Breast epithelium (tissue), 4 donors: ENCODE measurements at regions not wholly inside any gene's neighbourhood (a gene's known extent, or its start where the extent isn't known, plus 50 kb on each side); places are given as distances from the start of the nearest gene placed in this dataset.

ENCODE experiments used
- DNase-seq, 2 donors: peaks; one replicate each; pipeline ENCODE4 v3.0.0-alpha.2; 2019; ENCODE audit warnings: low spot score in 2 of 2
- H3K27ac ChIP-seq, 2 donors: fragments of 200-600 bp; sonication (generic) in 1 of 2; one replicate each; pipeline ENCODE4 v1.5.1; 2016 to 2019; ENCODE audit warnings: mild to moderate bottlenecking in 1 of 2
- H3K27me3 ChIP-seq, 2 donors: fragments of 200-600 bp; sonication (generic) in 1 of 2; one replicate each; pipeline versions ENCODE4 v1.5.1 to v1.6.0; 2017 to 2019; ENCODE audit warnings: control low read depth in 1 of 2, mild to moderate bottlenecking in 1 of 2
- H3K36me3 ChIP-seq: fragments of 200-600 bp; one replicate; pipeline ENCODE4 v1.5.1; 2019
- H3K4me1 ChIP-seq, 2 donors: fragments of 200-600 bp; sonication (generic); one replicate each; pipeline ENCODE4 v1.5.1; 2016 to 2019; ENCODE audit warnings: control low read depth in 1 of 2
- H3K4me3 ChIP-seq, 3 donors: fragments of 200-600 bp; sonication (generic); 1 replicate in 2 of 3; 2 replicates in 1 of 3; pipeline ENCODE4 v1.5.1; 2016 to 2019; ENCODE audit warnings: mild to moderate bottlenecking in 3 of 3, moderate library complexity in 2 of 3
- H3K9me3 ChIP-seq, 2 donors: fragments of 200-600 bp; sonication (generic) in 1 of 2; one replicate each; pipeline ENCODE4 v1.5.1; 2016 to 2019; ENCODE audit warnings: control low read depth in 1 of 2
- CTCF ChIP-seq, 3 donors: fragments of 450-650 bp; IDR thresholded peaks; one replicate each; pipeline ENCODE4 v1.5.1; 2016 to 2017; ENCODE audit warnings: antibody characterized with exemption in 3 of 3, mild to moderate bottlenecking in 3 of 3, moderate library complexity in 3 of 3
- POLR2A ChIP-seq: fragments of 450-650 bp; IDR thresholded peaks from one replicate; pipeline ENCODE4 v1.6.1; 2016; ENCODE audit warnings: antibody characterized with exemption, mild to moderate bottlenecking, moderate library complexity
- POLR2AphosphoS5 ChIP-seq, 3 donors: sonication (generic); formaldehyde crosslinking; IDR thresholded peaks; one replicate each; pipeline ENCODE4 v1.6.1; 2017; ENCODE audit warnings: antibody characterized with exemption in 3 of 3
- intact Hi-C: fragments of 100-400 bp; cut with DNase I; formaldehyde crosslinking; loops from one replicate; pipeline ENCODE4 v1.15.1; 2023; ENCODE audit warnings: low total_unique reads

- Histone ChIP-seq H3K27ac (no peak overlapping the region), H3K9me3 (peaks cover 0 to 4% of the 10 kb centered on the region in 2 donors)
These were observed 374.9 kb downstream of the CDH9 start for GRCh38 chr5:26663500-26663899.

DNA sequence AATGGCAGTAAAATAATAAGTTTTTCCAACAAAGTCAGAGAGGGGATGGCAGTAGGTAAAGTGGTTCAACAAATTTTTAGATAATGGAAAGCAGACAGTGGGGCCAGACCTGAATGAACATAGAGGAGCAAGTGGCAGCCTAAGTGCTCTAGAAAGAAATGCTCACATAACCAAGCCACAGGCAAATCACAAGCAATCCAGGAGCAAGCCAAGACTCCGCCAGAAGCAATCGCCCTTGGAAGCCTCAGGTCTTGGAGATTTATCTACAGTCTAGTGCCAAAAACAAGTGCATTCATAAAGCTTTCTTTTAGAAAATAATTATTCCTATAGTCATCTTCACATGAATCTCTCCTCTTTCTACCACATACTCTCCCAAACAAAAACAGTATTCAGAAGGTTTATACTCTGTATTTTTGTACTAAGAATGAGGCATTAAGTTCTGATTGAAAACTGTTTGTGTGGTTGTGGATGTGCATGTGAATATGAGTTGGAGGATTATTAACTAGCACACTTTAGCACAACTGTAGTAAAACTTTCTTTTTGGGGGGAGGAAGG, 375.5 kb downstream of the CDH9 start:
- H3K4me1 ChIP-seq = no peaks in the 10 kb centered on the region
- H3K27ac ChIP-seq = no peak overlapping the region
- H3K4me3 ChIP-seq = no peak overlapping the region
- no peak for DNase-seq
- no peaks in the 10 kb centered on the region for H3K36me3 ChIP-seq
- no peaks in the 10 kb centered on the region for H3K27me3 ChIP-seq
- intact Hi-C loops = no loop called here
- TF ChIP-seq POLR2A (no peak), POLR2AphosphoS5 (IDR thresholded peaks at IDR 0.05) (no peak), CTCF (IDR thresholded peaks at IDR 0.05) (no peak)
- peaks cover 0 to 7% of the 10 kb centered on the region in 2 donors for H3K9me3 ChIP-seq

More at GRCh38 chr5:26663500-26663899, 374.9 kb downstream of the CDH9 start:
- DNase-seq = no peak
- H3K36me3 ChIP-seq = no peaks in the 10 kb centered on the region
- no peak overlapping the region for H3K4me3 ChIP-seq
- TF ChIP-seq POLR2AphosphoS5 (IDR thresholded peaks at IDR 0.05) (no peak), POLR2A (no peak), CTCF (IDR thresholded peaks at IDR 0.05) (no peak)
- intact Hi-C loops = no loop called here
- no peaks in the 10 kb centered on the region for H3K27me3 ChIP-seq
- H3K4me1 ChIP-seq = no peaks in the 10 kb centered on the region

GRCh38 chr5:26660116-26660515, 378.3 kb downstream of the CDH9 start:
- H3K4me3 ChIP-seq = no peak overlapping the region
- intact Hi-C loops = no loop called here
- DNase-seq = no peak
- no peak for TF ChIP-seq CTCF (IDR thresholded peaks at IDR 0.05)
- no peak for TF ChIP-seq POLR2A
- TF ChIP-seq POLR2AphosphoS5 (IDR thresholded peaks at IDR 0.05) = no peak
- no peaks in the 10 kb centered on the region for H3K4me1 ChIP-seq
- peaks cover 5 to 21% of the 10 kb centered on the region in 2 donors for H3K9me3 ChIP-seq
- H3K27me3 ChIP-seq = no peaks in the 10 kb centered on the region
- H3K27ac ChIP-seq = no peak overlapping the region
- H3K36me3 ChIP-seq = no peaks in the 10 kb centered on the region

DNA sequence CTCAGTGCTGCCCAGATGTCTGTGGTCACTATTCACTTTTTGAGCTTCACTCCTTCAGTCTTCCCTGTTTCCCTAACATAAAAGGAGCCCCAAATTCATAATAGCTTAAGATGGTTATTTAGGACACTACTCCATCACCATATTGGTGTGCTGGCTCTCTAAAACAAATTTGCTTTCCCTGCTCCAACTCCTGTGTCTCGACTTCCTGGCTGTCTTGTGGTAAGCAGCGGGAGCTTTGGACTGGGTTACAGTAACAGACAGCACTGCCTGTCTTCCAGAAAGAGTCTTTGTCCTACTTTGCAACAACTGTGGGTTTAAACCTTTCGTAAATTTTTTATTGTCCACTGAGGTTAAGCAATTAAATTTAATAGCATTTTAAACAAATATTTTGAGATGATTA, 389.4 kb downstream of the CDH9 start:
- Histone ChIP-seq H3K27me3 (no peaks in the 10 kb centered on the region), H3K27ac (no peak overlapping the region), H3K9me3 (no peaks in the 10 kb centered on the region), H3K36me3 (no peaks in the 10 kb centered on the region), H3K4me1 (no peaks in the 10 kb centered on the region), H3K4me3 (no peak overlapping the region)
- TF ChIP-seq CTCF (IDR thresholded peaks at IDR 0.05) (no peak), POLR2AphosphoS5 (IDR thresholded peaks at IDR 0.05) (no peak), POLR2A (no peak)
- no peak for DNase-seq
- intact Hi-C loops = no loop called here

- no peak for TF ChIP-seq CTCF (IDR thresholded peaks at IDR 0.05)
- no peak for TF ChIP-seq POLR2A
- TF ChIP-seq POLR2AphosphoS5 (IDR thresholded peaks at IDR 0.05) = no peak
- H3K4me3 ChIP-seq = no peak overlapping the region
- H3K36me3 ChIP-seq = no peaks in the 10 kb centered on the region
- intact Hi-C loops = loop anchor here (2.0 kb wide), 1 partner anchor 31 kb away; no protein-coding TSS in a partner anchor
- H3K27ac ChIP-seq = no peak overlapping the region
- no peaks in the 10 kb centered on the region for H3K4me1 ChIP-seq
- no peaks in the 10 kb centered on the region for H3K27me3 ChIP-seq
- no peak for DNase-seq
- H3K9me3 ChIP-seq = no peaks in the 10 kb centered on the region
These were observed 390.6 kb downstream of the CDH9 start for GRCh38 chr5:26647781-26648180.
